ENCODE measurements at regions not wholly inside any gene's neighbourhood (a gene's known extent, or its start where the extent isn't known, plus 50 kb on each side); places are given as distances from the start of the nearest gene placed in this dataset.

DNA sequence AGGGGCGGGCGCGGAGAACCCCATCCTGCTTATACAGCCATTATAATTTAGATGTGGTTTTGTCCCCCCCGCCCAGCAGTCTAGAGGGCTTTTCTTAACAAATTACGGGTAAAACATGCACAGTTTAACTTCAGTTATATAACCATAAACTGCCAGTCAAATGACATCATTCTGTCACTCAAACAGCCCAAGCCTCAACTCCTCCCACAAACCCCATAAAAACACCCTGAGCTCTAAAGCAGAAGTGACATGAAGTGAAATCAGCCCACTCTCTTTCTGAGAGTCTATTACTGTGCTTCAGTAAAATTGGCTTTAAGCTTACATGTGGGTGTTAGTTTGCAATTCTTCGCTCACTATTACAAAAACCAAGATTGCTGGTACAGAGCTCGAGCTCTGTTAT is 705.1 kb upstream of the GCFC2 start:
- TF ChIP-seq POLR2A (IDR thresholded peaks at IDR 0.05; ENCODE audit: low read length) (no peak), GATA1 (IDR thresholded peaks at IDR 0.05; ENCODE audit: low read depth, low read length) (no peak)

All from erythroblast (primary cell).